ENCODE measurements at regions not wholly inside any gene's neighbourhood (a gene's known extent, or its start where the extent isn't known, plus 50 kb on each side); places are given as distances from the start of the nearest gene placed in this dataset.

GRCh38 chr9:16133556-16134227, 580.8 kb downstream of the CCDC171 start:
- no peak for DNase-seq

DNA sequence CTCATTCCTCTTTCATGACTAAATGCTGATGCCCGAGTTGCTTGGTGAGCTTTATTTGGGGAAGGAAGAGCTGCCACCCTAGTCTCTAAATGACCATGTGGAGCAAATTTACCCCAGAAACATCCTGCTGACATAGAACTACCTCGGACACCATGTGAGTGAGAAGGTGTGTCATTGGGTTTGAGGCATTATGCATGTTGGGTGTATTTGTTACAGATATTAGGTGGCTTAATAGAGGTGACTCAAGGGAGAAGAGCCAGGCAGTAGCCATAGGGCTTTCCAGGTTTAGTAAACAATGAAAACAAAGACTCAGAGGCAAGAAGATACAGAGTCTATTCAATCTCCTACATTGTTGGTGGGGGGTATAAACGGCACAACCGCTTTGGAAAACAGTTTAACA, 581.5 kb downstream of the CCDC171 start:
- no peak for DNase-seq

DNA sequence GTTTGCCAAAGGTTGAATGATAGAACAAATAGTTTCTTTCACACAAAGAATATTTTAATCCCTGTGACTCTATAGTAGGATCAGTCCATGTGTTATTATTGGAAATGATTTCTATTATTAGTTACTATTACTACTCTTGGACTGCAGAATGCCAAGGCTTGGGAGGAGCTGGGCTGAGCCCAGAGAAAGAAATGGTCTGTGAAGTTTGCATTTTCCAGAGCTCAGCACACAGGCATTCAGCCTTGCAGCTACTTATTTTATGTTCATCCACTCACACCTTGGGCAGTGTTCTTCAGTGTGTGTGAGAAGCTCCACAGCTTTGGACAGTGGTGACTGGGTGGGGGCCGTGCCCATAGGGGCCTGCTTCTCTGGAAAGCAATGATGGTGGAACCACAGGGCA, 583.1 kb downstream of the CCDC171 start:
- no peak for DNase-seq

DNA sequence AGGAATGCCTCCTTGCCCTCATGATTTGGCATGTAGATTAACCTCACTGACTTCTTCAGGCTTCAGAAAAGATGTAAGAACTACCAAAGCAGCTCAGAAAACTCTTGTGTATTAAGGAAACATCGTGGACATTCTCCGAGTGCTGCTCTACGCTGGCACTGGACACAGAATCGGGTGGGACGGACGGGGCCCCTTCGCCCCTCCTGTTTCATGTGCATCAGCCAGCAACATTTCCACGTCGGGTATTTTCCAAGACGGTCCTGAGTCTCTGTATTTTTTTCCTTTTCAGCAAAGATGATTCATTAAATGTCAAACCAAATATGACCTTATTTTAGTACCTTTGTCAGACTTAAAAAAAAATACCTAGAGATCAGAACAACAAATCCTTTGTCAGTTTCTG, 583.6 kb downstream of the CCDC171 start:
- DNase-seq: no peak

GRCh38 chr9:16136961-16137360, 584.1 kb downstream of the CCDC171 start:
- DNase-seq: peak; percentile 9

GRCh38 chr9:16138561-16139491, 586.0 kb downstream of the CCDC171 start:
- DNase-seq: no peak

DNA sequence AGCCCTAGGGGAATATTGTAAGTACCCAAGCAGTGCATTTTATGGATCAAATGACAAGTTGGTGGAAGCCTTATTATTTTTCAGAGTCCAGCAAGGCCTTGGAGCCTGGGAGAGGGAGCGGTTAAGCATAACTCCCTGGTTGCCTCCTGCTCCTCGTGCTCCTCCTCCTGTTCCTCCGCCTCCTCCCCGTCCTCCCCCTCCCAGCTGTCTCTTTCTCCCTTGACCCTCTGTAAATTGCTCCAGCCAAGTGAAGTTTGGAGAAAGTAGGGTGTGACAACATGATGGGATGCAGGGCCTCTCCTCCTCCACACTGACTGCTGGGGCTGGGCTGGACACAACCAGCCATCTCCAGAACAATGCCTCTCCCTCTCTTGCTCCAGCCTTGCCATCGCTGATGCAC, 586.9 kb downstream of the CCDC171 start:
- no peak for DNase-seq

DNA sequence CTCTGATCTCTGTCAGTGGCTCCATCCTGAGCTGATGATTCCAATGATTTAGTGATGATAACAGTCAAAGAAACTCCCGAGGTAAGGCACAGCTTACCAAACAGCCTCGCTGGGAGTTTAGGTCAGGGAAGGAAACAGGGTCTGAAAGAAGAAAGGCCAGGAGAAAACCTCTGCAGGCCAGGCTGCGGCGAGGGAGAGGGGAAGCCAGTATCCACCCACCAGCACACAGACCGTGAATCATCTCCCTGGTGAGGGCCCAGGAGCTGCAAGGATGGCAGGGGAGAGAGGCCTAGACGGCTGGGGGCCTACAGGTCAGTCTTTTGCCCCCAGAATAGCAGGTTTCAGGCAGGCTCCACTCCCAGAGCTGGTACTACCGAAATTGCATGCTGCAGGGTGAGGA, 590.5 kb downstream of the CCDC171 start:
- no peak for DNase-seq

DNA sequence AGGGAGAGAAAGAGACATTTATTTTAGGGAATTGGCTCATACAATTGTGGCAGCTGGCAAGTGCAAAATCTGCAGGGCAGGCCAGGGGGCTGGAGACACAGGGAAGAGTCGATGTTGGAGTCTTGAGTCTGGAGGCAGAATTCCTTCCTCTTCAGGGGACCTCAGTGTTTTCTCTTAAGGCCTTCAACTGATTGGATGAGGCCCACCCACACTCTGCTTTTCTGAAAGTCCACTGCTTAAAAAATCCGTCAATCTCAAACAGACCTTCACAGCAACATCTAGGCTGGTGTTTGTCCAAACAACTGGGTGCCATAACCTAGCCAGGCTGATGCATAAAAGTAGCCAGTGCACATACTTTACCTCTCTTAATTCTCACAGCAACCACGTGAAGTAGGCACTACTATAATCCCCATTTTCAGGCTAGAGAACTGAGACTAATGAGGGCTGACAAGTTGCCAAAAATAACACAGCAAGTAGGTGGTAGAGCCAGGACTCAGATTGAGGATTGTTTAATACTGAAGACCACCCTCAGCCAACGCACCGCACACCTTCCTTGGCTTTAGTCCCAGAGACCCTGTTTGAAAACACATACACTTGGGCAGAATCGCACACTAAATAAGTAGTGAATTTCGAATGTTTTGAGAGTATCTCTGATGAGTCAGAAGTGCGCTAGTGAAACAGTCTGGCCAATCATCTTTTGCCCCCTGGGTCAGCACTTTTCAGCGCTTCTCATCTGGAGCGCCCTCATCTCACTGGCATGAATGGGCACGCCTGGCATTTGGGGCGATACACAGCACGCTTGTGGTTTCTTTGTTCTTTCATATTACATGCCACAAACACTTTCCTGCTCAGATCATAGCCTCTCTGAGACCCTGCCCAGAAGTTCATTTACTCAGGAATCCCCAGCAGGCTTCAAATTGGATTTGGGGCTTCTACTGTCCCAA, 591.4 kb downstream of the CCDC171 start:
- DNase-seq: peak; percentile 12

GRCh38 chr9:16145196-16145950, 592.5 kb downstream of the CCDC171 start:
- no peak for DNase-seq

GRCh38 chr9:16147726-16148125, 594.9 kb downstream of the CCDC171 start:
- DNase-seq: no peak

DNA sequence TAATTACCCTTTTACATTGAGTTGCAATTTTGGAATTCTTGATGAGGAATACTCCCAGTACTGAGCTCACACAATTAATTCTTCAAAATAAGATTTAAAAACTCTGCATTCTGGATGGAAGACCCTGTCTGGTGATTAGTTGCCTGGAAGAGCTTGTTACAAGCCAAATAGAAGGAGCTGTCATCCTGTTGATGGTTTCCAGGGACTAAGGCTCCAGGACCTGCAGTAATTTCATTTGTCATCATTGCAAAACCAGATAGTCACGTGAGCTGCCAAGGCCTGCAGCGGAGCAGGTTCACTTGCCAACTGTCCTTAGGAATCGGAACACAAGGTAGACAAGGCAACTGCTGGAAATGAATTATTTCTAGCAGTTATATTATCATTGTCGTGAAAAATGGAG, 597.7 kb downstream of the CCDC171 start:
- DNase-seq: no peak

- no peak for DNase-seq
Observed at GRCh38 chr9:16150938-16151650, 598.3 kb downstream of the CCDC171 start.

DNA sequence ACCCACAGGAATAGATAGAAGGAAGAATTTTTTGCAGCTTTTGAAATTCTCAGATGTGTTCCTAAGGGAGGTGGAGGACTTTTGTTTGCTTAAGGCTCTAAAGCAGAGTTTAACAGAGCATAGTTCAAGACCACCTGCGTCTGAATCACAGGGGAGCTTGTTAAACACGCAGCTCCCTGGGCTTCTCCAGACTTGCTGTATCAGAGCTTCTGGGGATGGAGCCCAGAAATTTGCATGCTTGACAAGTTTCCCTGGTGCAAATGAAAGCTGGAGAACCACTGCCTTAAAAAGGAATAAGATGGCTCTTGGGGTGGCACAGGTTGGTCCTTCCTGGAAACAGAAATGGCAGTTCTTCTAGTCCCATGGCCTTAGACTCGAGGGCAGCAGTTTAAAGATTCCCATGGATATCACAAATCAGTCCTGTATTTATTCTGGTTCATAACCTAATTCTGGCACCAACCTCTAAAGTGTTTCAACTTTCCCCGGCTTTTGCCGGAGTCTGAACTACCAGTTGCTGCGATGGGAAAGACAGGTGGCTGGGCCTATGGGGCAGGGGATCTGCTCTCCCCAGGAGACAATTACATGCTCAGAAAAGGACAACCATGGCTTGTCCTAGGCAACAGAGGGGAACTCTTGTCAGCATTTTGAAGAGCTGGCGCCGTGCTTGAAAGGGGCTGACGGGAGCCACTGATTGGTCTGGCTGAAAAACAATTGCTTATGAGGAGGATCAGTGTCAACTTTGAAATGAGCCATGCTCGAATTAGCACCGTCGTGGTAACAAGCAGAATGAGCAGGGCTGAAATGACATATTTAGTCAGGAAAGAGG, 599.6 kb downstream of the CCDC171 start:
- DNase-seq: peak; percentile 6

- DNase-seq: no peak
Observed at GRCh38 chr9:16153221-16153620, 600.4 kb downstream of the CCDC171 start.

GRCh38 chr9:16153741-16154140, 600.9 kb downstream of the CCDC171 start:
- DNase-seq: no peak

DNA sequence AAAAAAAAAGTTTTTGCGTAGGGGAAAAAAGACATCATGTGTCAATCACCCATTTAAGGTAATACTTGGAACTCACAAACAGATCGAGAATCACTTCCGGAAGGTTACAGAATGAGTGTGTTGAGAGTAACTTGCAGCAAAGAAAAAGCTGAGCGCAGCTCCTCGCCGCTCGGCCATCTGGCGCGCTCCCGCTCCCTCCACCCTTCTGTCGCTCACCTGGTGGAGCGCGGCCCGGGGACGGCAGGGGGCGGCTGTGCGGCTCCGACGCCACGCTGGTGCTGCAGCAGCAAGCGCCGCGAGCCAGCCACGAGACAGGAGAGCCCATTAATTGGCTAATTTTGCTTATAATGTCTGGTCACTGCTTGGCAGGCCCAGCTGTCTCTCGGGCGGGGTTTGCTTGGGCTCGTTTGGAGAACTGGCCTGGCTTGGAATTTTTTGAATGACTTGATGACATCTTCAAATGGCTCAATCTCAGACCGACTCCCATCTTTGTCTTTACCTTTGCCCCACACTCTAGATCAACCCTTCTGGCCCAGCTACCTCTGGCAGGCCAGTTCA, 601.8 kb downstream of the CCDC171 start:
- DNase-seq: no peak

- no peak for DNase-seq
Observed at GRCh38 chr9:16155878-16156277, 603.0 kb downstream of the CCDC171 start.

- no peak for DNase-seq
Observed at GRCh38 chr9:16157216-16157615, 604.4 kb downstream of the CCDC171 start.

- peak; percentile 27 for DNase-seq
Observed at GRCh38 chr9:16157651-16158050, 604.8 kb downstream of the CCDC171 start.
